GM12878 (cell line): ENCODE measurements at regions not wholly inside any gene's neighbourhood (a gene's known extent, or its start where the extent isn't known, plus 50 kb on each side); places are given as distances from the start of the nearest gene placed in this dataset.

ENCODE experiments used
- ATAC-seq: fragments of 200-7000 bp; cut with Tn5 transposase; 3 replicates; pipeline ENCODE4 v1.9.1; 2020; ENCODE audit warnings: mild to moderate bottlenecking, moderate library complexity
- BruUV-seq: library from RNA; stranded (reverse); fragments of 400-500 nt; replicated peaks from 2 replicates; lab custom pipeline; 2021; lab: Mats Ljungman, UMichigan
- CTCF ChIA-PET: fragments of 300-600 bp; sonication (Branson Sonifier 250); formaldehyde crosslinking; extraction: SDS; loops from one replicate; lab custom pipeline; 2021; ENCODE audit warnings: inconsistent platforms; lab: Yijun Ruan, JAX
- POLR2A ChIA-PET: fragments of 350-600 bp; formaldehyde crosslinking; extraction: SDS; loops from one replicate; lab custom pipeline; 2021; ENCODE audit warnings: inconsistent platforms; lab: Charles Lee
- RAD21 ChIA-PET: fragments of 300-600 bp; sonication (Branson Sonifier 250); formaldehyde crosslinking; loops from one replicate; lab custom pipeline; 2023; ENCODE audit warnings: antibody characterized with exemption; ENCODE audit not compliant: unreplicated experiment; lab: Charles Lee
- SMC1A ChIA-PET: fragments of 300-600 bp; sonication (Branson Sonifier 250); formaldehyde crosslinking; loops from one replicate; lab custom pipeline; 2023; ENCODE audit not compliant: unreplicated experiment, uncharacterized antibody; lab: Charles Lee
- DNase-seq: peaks from one replicate; pipeline ENCODE4 v3.0.0-alpha.2; 2011; ENCODE audit warnings: low read depth, low spot score
- FAIRE-seq: peaks from 3 replicates; lab custom pipeline; 2011; peaks lifted over from hg19 to GRCh38; lab: Jason Lieb, UNC
- H2AFZ ChIP-seq: 2 replicates; pipeline ENCODE4 v1.6.0; 2011; ENCODE audit warnings: low read depth, low read length, control low read depth; ENCODE audit not compliant: control insufficient read depth
- H3K27ac ChIP-seq: 2 replicates; pipeline ENCODE4 v1.5.1; 2011; ENCODE audit warnings: control low read depth; ENCODE audit not compliant: control insufficient read depth, insufficient read depth
- H3K27me3 ChIP-seq, 2 experiments: replicated peaks in 1 of 2; 2 replicates each; pipeline versions ENCODE4 v1.6.0 to v1.6.1; 2011; ENCODE audit warnings: low read length in 1 of 2; ENCODE audit not compliant: control insufficient read depth in 2 of 2, insufficient read depth in 2 of 2
- H3K36me3 ChIP-seq, 2 experiments: 2 replicates each; pipeline ENCODE4 v1.5.1; 2011; ENCODE audit warnings: low read length in 1 of 2; ENCODE audit not compliant: control insufficient read depth in 2 of 2, insufficient read depth in 2 of 2
- H3K4me1 ChIP-seq: 2 replicates; pipeline ENCODE4 v1.6.1; 2011; ENCODE audit warnings: mild to moderate bottlenecking, low read length, moderate library complexity, mixed read lengths; ENCODE audit not compliant: control insufficient read depth, insufficient read depth
- H3K4me2 ChIP-seq: 2 replicates; pipeline ENCODE4 v1.6.0; 2011; ENCODE audit warnings: control low read depth; ENCODE audit not compliant: control insufficient read depth, insufficient read depth
- H3K4me3 ChIP-seq: fragments of 200-600 bp; sonication (generic); 2 replicates; pipeline ENCODE4 v1.5.1; 2016
- H3K79me2 ChIP-seq: 2 replicates; pipeline ENCODE4 v1.6.0; 2011; ENCODE audit warnings: low read length; ENCODE audit not compliant: control insufficient read depth, insufficient read depth
- H3K9ac ChIP-seq: 2 replicates; pipeline ENCODE4 v1.8.0; 2011; ENCODE audit warnings: low read length, control low read depth, mixed read lengths; ENCODE audit not compliant: control insufficient read depth, insufficient read depth
- H3K9me3 ChIP-seq: replicated peaks from 3 replicates; pipeline ENCODE4 v1.5.1; 2011; ENCODE audit warnings: mild to moderate bottlenecking, low read length; ENCODE audit not compliant: control insufficient read depth, insufficient read depth
- H4K20me1 ChIP-seq: 2 replicates; pipeline ENCODE4 v1.6.0; 2011; ENCODE audit not compliant: control insufficient read depth, insufficient read depth
- ELK1 ChIP-seq: IDR thresholded peaks from 2 replicates; pipeline ENCODE4 v1.6.1; 2012; ENCODE audit warnings: low read depth, low read length, improper control_type of control experiment
- MXI1 ChIP-seq: fragments of 150-350 bp; IDR thresholded peaks from 2 replicates; pipeline ENCODE4 v1.6.1; 2011; ENCODE audit warnings: low read depth, mild to moderate bottlenecking, inconsistent platforms, low read length, improper control_type of control experiment
- NRF1 ChIP-seq: conservative IDR thresholded peaks from 2 replicates; pipeline ENCODE4 v1.6.1; 2011; ENCODE audit warnings: mild to moderate bottlenecking, low read depth, low read length, improper control_type of control experiment
- PKNOX1 ChIP-seq: fragments of 450-650 bp; IDR thresholded peaks from 2 replicates; pipeline ENCODE4 v1.6.1; 2016; ENCODE audit warnings: mild to moderate bottlenecking
- PML ChIP-seq: IDR thresholded peaks from 2 replicates; pipeline ENCODE4 v1.6.1; 2012; ENCODE audit warnings: low read length, inconsistent platforms
- RCOR1 ChIP-seq: conservative IDR thresholded peaks from 2 replicates; pipeline ENCODE4 v1.6.1; 2012; ENCODE audit warnings: low read depth, low read length, improper control_type of control experiment
- REST ChIP-seq: IDR thresholded peaks from 2 replicates; pipeline ENCODE4 v1.6.1; 2012; ENCODE audit warnings: mild to moderate bottlenecking, low read depth, low read length
- SMAD5 ChIP-seq: IDR thresholded peaks from 2 replicates; pipeline ENCODE4 v1.6.1; 2016; ENCODE audit warnings: antibody characterized with exemption, low read depth
- SREBF1 ChIP-seq: IDR thresholded peaks from 2 replicates; pipeline ENCODE4 v1.6.1; 2012; ENCODE audit warnings: mild to moderate bottlenecking, low read length
- USF1 ChIP-seq: IDR thresholded peaks from 2 replicates; pipeline ENCODE4 v1.6.1; 2011; ENCODE audit warnings: borderline replicate concordance, low read depth, mild to moderate bottlenecking, moderate library complexity, mixed read lengths, low read length; ENCODE audit not compliant: insufficient read depth; ENCODE audit errors: extremely low read length
- YBX1 ChIP-seq: fragments of 450-650 bp; IDR thresholded peaks from 2 replicates; pipeline ENCODE4 v1.6.1; 2016; ENCODE audit warnings: antibody characterized with exemption
- ZNF384 ChIP-seq: IDR thresholded peaks from 2 replicates; pipeline ENCODE4 v1.6.1; 2012; ENCODE audit warnings: low read depth, mild to moderate bottlenecking, low read length, improper control_type of control experiment, borderline replicate concordance
- WGBS: methylation state at CpG from one replicate; pipeline ENCODE4 v1.1.6; 2016; ENCODE audit warnings: low lambda C conversion rate; ENCODE audit not compliant: insufficient replicate concordance, insufficient coverage; ENCODE audit errors: missing lambda C conversion rate; 5-methylcytosine and 5-hydroxymethylcytosine counted together
- in situ Hi-C: fragments of 300-500 bp; cut with MboI; formaldehyde crosslinking; loops from 9 replicates; pipeline ENCODE4 v1.14.3; 2018; ENCODE audit warnings: mixed read lengths
- intact Hi-C: fragments of 100-400 bp; cut with micrococcal nuclease; formaldehyde crosslinking; loops from one replicate; pipeline ENCODE4 v1.14.2; 2022; ENCODE audit not compliant: unreplicated experiment

GRCh38 chr3:39592311-39593050, 125.0 kb downstream of the MOBP start:
- H3K27ac ChIP-seq = no peak overlapping the region
- DNase-seq = no peak
- RAD21 ChIA-PET = no interaction called here
- POLR2A ChIA-PET = no interaction called here
- no peak overlapping the region for H3K4me3 ChIP-seq
- H4K20me1 ChIP-seq = no peaks in the 10 kb centered on the region
- no peaks in the 10 kb centered on the region; a peak in 1 of 4 replicates for H3K27me3 ChIP-seq
- FAIRE-seq = no peak
- H3K9me3 ChIP-seq = no peaks in the 10 kb centered on the region
- no peak for ATAC-seq
- no peak overlapping the region for H2AFZ ChIP-seq
- TF ChIP-seq REST (no peak), SREBF1 (no peak), MXI1 (no peak), SMAD5 (no peak), ZNF384 (no peak), PML (no peak), USF1 (no peak), PKNOX1 (no peak), RCOR1 (no peak), ELK1 (no peak), YBX1 (no peak), NRF1 (no peak)
- intact Hi-C loops = no loop called here
- CTCF ChIA-PET = no interaction called here
- no peaks in the 10 kb centered on the region for H3K4me1 ChIP-seq
- BruUV-seq = no TSS peak
- SMC1A ChIA-PET = no interaction called here
- WGBS = 2% methylated on average over 5 of the region's 5 CpGs
- H3K4me2 ChIP-seq = no peak overlapping the region; the same call in 1 of the 2 replicates
- H3K36me3 ChIP-seq = no peaks in the 10 kb centered on the region
- no peak overlapping the region for H3K9ac ChIP-seq
- in situ Hi-C loops = no loop called here
- no peaks in the 10 kb centered on the region for H3K79me2 ChIP-seq
